ENCODE measurements at regions not wholly inside any gene's neighbourhood (a gene's known extent, or its start where the extent isn't known, plus 50 kb on each side); places are given as distances from the start of the nearest gene placed in this dataset.
A peak's percentile ranks its signal among the peaks of the same experiment; 100 is the strongest.

- TF ChIP-seq CTCF (CRISPR knock-in tag; IDR thresholded peaks at IDR 0.05) (peak; percentile 35; the same call in 1 of the 2 replicates), ZNF205 (CRISPR knock-in tag; IDR thresholded peaks at IDR 0.05) (no peak), WIZ (CRISPR knock-in tag; IDR thresholded peaks at IDR 0.05) (no peak)
- TF ChIP-seq, protein P1, sequence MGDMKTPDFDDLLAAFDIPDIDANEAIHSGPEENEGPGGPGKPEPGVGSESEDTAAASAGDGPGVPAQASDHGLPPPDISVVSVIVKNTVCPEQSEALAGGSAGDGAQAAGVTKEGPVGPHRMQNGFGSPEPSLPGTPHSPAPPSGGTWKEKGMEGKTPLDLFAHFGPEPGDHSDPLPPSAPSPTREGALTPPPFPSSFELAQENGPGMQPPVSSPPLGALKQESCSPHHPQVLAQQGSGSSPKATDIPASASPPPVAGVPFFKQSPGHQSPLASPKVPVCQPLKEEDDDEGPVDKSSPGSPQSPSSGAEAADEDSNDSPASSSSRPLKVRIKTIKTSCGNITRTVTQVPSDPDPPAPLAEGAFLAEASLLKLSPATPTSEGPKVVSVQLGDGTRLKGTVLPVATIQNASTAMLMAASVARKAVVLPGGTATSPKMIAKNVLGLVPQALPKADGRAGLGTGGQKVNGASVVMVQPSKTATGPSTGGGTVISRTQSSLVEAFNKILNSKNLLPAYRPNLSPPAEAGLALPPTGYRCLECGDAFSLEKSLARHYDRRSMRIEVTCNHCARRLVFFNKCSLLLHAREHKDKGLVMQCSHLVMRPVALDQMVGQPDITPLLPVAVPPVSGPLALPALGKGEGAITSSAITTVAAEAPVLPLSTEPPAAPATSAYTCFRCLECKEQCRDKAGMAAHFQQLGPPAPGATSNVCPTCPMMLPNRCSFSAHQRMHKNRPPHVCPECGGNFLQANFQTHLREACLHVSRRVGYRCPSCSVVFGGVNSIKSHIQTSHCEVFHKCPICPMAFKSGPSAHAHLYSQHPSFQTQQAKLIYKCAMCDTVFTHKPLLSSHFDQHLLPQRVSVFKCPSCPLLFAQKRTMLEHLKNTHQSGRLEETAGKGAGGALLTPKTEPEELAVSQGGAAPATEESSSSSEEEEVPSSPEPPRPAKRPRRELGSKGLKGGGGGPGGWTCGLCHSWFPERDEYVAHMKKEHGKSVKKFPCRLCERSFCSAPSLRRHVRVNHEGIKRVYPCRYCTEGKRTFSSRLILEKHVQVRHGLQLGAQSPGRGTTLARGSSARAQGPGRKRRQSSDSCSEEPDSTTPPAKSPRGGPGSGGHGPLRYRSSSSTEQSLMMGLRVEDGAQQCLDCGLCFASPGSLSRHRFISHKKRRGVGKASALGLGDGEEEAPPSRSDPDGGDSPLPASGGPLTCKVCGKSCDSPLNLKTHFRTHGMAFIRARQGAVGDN (CRISPR knock-in tag; IDR thresholded peaks at IDR 0.05) = peak; percentile 29; the same call in 1 of the 2 replicates
Observed at GRCh38 chr20:47982574-47983360, 197.5 kb upstream of the SULF2 start (continued).

- ChIA-PET CTCF (ENCODE audit: low intra/inter-chr PET ratio, low total read pairs) (no interaction called here), POLR2A (no interaction called here)
- WGBS (ENCODE audit: low lambda C conversion rate) = 13% methylated on average over 6 of the region's 6 CpGs
- DNase-seq (ENCODE audit: low spot score) = no peak
- Histone ChIP-seq H3K9ac (ENCODE audit: insufficient read depth, low read depth, low read length) (no peak overlapping the region), H3K4me1 (ENCODE audit: insufficient read depth, low read length) (peaks cover 63% of the 10 kb centered on the region), H3K4me3 (replicated peaks in 1 of 3; ENCODE audit: insufficient read depth in 1 of 3, low read depth in 2 of 3, low read length in 3 of 3) (no peak overlapping the region), H3K9me3 (ENCODE audit: low read length) (no peaks in the 10 kb centered on the region), H3K27me3 (ENCODE audit: control insufficient read depth in 1 of 2, insufficient read depth in 2 of 2, low read length in 2 of 2) (peaks cover 4 to 16% of the 10 kb centered on the region in 2 experiments; a peak in 4 of 5 replicates), H4K20me1 (ENCODE audit: insufficient read depth, low read length) (no peaks in the 10 kb centered on the region), H3K36me3 (replicated peaks in 1 of 2; ENCODE audit: control insufficient read depth in 1 of 2, insufficient read depth in 2 of 2, low read length in 2 of 2) (no peaks in the 10 kb centered on the region), H3K27ac (ENCODE audit: extremely low read length, insufficient read depth, low read length) (no peak overlapping the region), H2AFZ (ENCODE audit: low read length) (no peak overlapping the region), H3K79me2 (ENCODE audit: insufficient read depth, low read length) (no peaks in the 10 kb centered on the region), H3K4me2 (ENCODE audit: low read depth, low read length) (no peak overlapping the region)
- intact Hi-C loops (cut with micrococcal nuclease; ENCODE audit: unreplicated experiment) = no loop called here
- ATAC-seq = no peak
- no peak for FAIRE-seq
- in situ Hi-C loops (cut with HindIII; ENCODE audit: extremely low pct_ligation_motif_present, low pct_unique_long_range_greater_than_20kb) = no loop called here
- BruUV-seq (replicated peaks) = no TSS peak
- no peak for TF ChIP-seq MEIS1 (CRISPR knock-in tag; IDR thresholded peaks at IDR 0.05; ENCODE audit: borderline replicate concordance)
- no peak for TF ChIP-seq ARNT (IDR thresholded peaks at IDR 0.05)
- no peak for TF ChIP-seq CAMTA2 (CRISPR knock-in tag; IDR thresholded peaks at IDR 0.05; ENCODE audit: borderline replicate concordance)
- TF ChIP-seq ZNF414 (CRISPR knock-in tag; IDR thresholded peaks at IDR 0.05) = no peak
- TF ChIP-seq, protein P2, sequence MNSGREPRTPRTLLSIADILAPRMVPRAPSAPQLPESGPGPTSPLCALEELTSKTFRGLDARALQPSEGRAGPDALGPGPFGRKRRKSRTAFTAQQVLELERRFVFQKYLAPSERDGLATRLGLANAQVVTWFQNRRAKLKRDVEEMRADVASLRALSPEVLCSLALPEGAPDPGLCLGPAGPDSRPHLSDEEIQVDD (CRISPR knock-in tag; IDR thresholded peaks at IDR 0.05; ENCODE audit: borderline replicate concordance) = no peak
- TF ChIP-seq SP2 (CRISPR knock-in tag; IDR thresholded peaks at IDR 0.05) = no peak
- TF ChIP-seq ZNF556 (CRISPR knock-in tag; IDR thresholded peaks at IDR 0.05; ENCODE audit: borderline replicate concordance) = no peak
Observed at GRCh38 chr20:47981222-47981621, 195.9 kb upstream of the SULF2 start.
